ENCODE measurements at regions not wholly inside any gene's neighbourhood (a gene's known extent, or its start where the extent isn't known, plus 50 kb on each side); places are given as distances from the start of the nearest gene placed in this dataset.

GRCh38 chr5:123882319-123882964 is 370.5 kb downstream of the CSNK1G3 start:
- Histone ChIP-seq H3K4me3 (ENCODE audit: low read depth in 1 of 2, low read length in 2 of 2) (peak overlapping the region in 1 of 2 donors; percentile 28), H3K9me3 (ENCODE audit: control insufficient read depth in 1 of 2, low read length in 2 of 2) (no peaks in the 10 kb centered on the region), H3K36me3 (ENCODE audit: control insufficient read depth in 1 of 2, insufficient read depth in 2 of 2, low read length in 2 of 2) (no peaks in the 10 kb centered on the region), H3K27ac (ENCODE audit: low read length) (no peak overlapping the region), H3K4me1 (ENCODE audit: control insufficient read depth in 1 of 2, insufficient read depth in 2 of 2, low read length in 2 of 2) (peaks cover 0 to 6% of the 10 kb centered on the region in 2 donors), H3K27me3 (ENCODE audit: low read depth, low read length) (no peaks in the 10 kb centered on the region)

GRCh38 chr5:123881759-123882244 is 369.8 kb downstream of the CSNK1G3 start:
- Histone ChIP-seq H3K27ac (ENCODE audit: low read length) (no peak overlapping the region), H3K27me3 (ENCODE audit: low read depth, low read length) (no peaks in the 10 kb centered on the region), H3K4me3 (ENCODE audit: low read depth in 1 of 2, low read length in 2 of 2) (no peak overlapping the region), H3K4me1 (ENCODE audit: control insufficient read depth in 1 of 2, insufficient read depth in 2 of 2, low read length in 2 of 2) (peaks cover 0 to 6% of the 10 kb centered on the region in 2 donors), H3K36me3 (ENCODE audit: control insufficient read depth in 1 of 2, insufficient read depth in 2 of 2, low read length in 2 of 2) (no peaks in the 10 kb centered on the region), H3K9me3 (ENCODE audit: control insufficient read depth in 1 of 2, low read length in 2 of 2) (no peaks in the 10 kb centered on the region)

- H3K27me3 ChIP-seq (ENCODE audit: low read depth, low read length) = no peaks in the 10 kb centered on the region
- H3K4me3 ChIP-seq (ENCODE audit: low read depth in 1 of 2, low read length in 2 of 2) = no peak overlapping the region
- no peaks in the 10 kb centered on the region for H3K9me3 ChIP-seq (ENCODE audit: control insufficient read depth in 1 of 2, low read length in 2 of 2)
- no peaks in the 10 kb centered on the region for H3K36me3 ChIP-seq (ENCODE audit: control insufficient read depth in 1 of 2, insufficient read depth in 2 of 2, low read length in 2 of 2)
- H3K4me1 ChIP-seq (ENCODE audit: control insufficient read depth in 1 of 2, insufficient read depth in 2 of 2, low read length in 2 of 2) = peaks cover 0 to 6% of the 10 kb centered on the region in 2 donors
- H3K27ac ChIP-seq (ENCODE audit: low read length) = no peak overlapping the region
Measured at GRCh38 chr5:123880875-123881274, 368.9 kb downstream of the CSNK1G3 start.

GRCh38 chr5:123879071-123879470 is 367.1 kb downstream of the CSNK1G3 start:
- Histone ChIP-seq H3K27me3 (ENCODE audit: low read depth, low read length) (no peaks in the 10 kb centered on the region), H3K36me3 (ENCODE audit: control insufficient read depth in 1 of 2, insufficient read depth in 2 of 2, low read length in 2 of 2) (no peaks in the 10 kb centered on the region), H3K9me3 (ENCODE audit: control insufficient read depth in 1 of 2, low read length in 2 of 2) (no peaks in the 10 kb centered on the region), H3K4me3 (ENCODE audit: low read depth in 1 of 2, low read length in 2 of 2) (no peak overlapping the region), H3K4me1 (ENCODE audit: control insufficient read depth in 1 of 2, insufficient read depth in 2 of 2, low read length in 2 of 2) (peaks cover 0 to 15% of the 10 kb centered on the region in 2 donors), H3K27ac (ENCODE audit: low read length) (no peak overlapping the region)

- Histone ChIP-seq H3K27ac (ENCODE audit: low read length) (no peak overlapping the region), H3K27me3 (ENCODE audit: low read depth, low read length) (no peaks in the 10 kb centered on the region), H3K36me3 (ENCODE audit: control insufficient read depth in 1 of 2, insufficient read depth in 2 of 2, low read length in 2 of 2) (no peaks in the 10 kb centered on the region), H3K9me3 (ENCODE audit: control insufficient read depth in 1 of 2, low read length in 2 of 2) (no peaks in the 10 kb centered on the region), H3K4me3 (ENCODE audit: low read depth in 1 of 2, low read length in 2 of 2) (no peak overlapping the region), H3K4me1 (ENCODE audit: control insufficient read depth in 1 of 2, insufficient read depth in 2 of 2, low read length in 2 of 2) (peaks cover 0 to 9% of the 10 kb centered on the region in 2 donors)
Measured at GRCh38 chr5:123876276-123876790, 364.4 kb downstream of the CSNK1G3 start.

GRCh38 chr5:123875561-123876275 is 363.7 kb downstream of the CSNK1G3 start:
- H3K4me1 ChIP-seq (ENCODE audit: control insufficient read depth in 1 of 2, insufficient read depth in 2 of 2, low read length in 2 of 2) = peaks cover 0 to 9% of the 10 kb centered on the region in 2 donors
- H3K36me3 ChIP-seq (ENCODE audit: control insufficient read depth in 1 of 2, insufficient read depth in 2 of 2, low read length in 2 of 2) = no peaks in the 10 kb centered on the region

GRCh38 chr5:123874600-123875201 is 362.7 kb downstream of the CSNK1G3 start:
- H3K4me1 ChIP-seq (ENCODE audit: control insufficient read depth in 1 of 2, insufficient read depth in 2 of 2, low read length in 2 of 2) = peaks cover 0 to 9% of the 10 kb centered on the region in 2 donors
- no peak overlapping the region for H3K27ac ChIP-seq (ENCODE audit: low read length)
- H3K36me3 ChIP-seq (ENCODE audit: control insufficient read depth in 1 of 2, insufficient read depth in 2 of 2, low read length in 2 of 2) = no peaks in the 10 kb centered on the region
- no peak overlapping the region for H3K4me3 ChIP-seq (ENCODE audit: low read depth in 1 of 2, low read length in 2 of 2)
- no peaks in the 10 kb centered on the region for H3K9me3 ChIP-seq (ENCODE audit: control insufficient read depth in 1 of 2, low read length in 2 of 2)
- H3K27me3 ChIP-seq (ENCODE audit: low read depth, low read length) = no peaks in the 10 kb centered on the region

More at GRCh38 chr5:123875561-123876275, 363.7 kb downstream of the CSNK1G3 start:
- Histone ChIP-seq H3K27ac (ENCODE audit: low read length) (no peak overlapping the region), H3K9me3 (ENCODE audit: control insufficient read depth in 1 of 2, low read length in 2 of 2) (no peaks in the 10 kb centered on the region), H3K4me3 (ENCODE audit: low read depth in 1 of 2, low read length in 2 of 2) (no peak overlapping the region), H3K27me3 (ENCODE audit: low read depth, low read length) (no peaks in the 10 kb centered on the region)

- no peak overlapping the region for H3K27ac ChIP-seq (ENCODE audit: low read length)
- no peaks in the 10 kb centered on the region for H3K36me3 ChIP-seq (ENCODE audit: control insufficient read depth in 1 of 2, insufficient read depth in 2 of 2, low read length in 2 of 2)
- H3K9me3 ChIP-seq (ENCODE audit: control insufficient read depth in 1 of 2, low read length in 2 of 2) = no peaks in the 10 kb centered on the region
- H3K4me3 ChIP-seq (ENCODE audit: low read depth in 1 of 2, low read length in 2 of 2) = no peak overlapping the region
- H3K4me1 ChIP-seq (ENCODE audit: control insufficient read depth in 1 of 2, insufficient read depth in 2 of 2, low read length in 2 of 2) = peaks cover 0 to 9% of the 10 kb centered on the region in 2 donors
- no peaks in the 10 kb centered on the region for H3K27me3 ChIP-seq (ENCODE audit: low read depth, low read length)
Measured at GRCh38 chr5:123873846-123874245, 361.9 kb downstream of the CSNK1G3 start.

GRCh38 chr5:123871373-123871772 is 359.4 kb downstream of the CSNK1G3 start:
- peaks cover 0 to 9% of the 10 kb centered on the region in 2 donors for H3K4me1 ChIP-seq (ENCODE audit: control insufficient read depth in 1 of 2, insufficient read depth in 2 of 2, low read length in 2 of 2)
- H3K27ac ChIP-seq (ENCODE audit: low read length) = no peak overlapping the region
- H3K36me3 ChIP-seq (ENCODE audit: control insufficient read depth in 1 of 2, insufficient read depth in 2 of 2, low read length in 2 of 2) = no peaks in the 10 kb centered on the region
- H3K9me3 ChIP-seq (ENCODE audit: control insufficient read depth in 1 of 2, low read length in 2 of 2) = no peaks in the 10 kb centered on the region
- H3K27me3 ChIP-seq (ENCODE audit: low read depth, low read length) = no peaks in the 10 kb centered on the region
- H3K4me3 ChIP-seq (ENCODE audit: low read depth in 1 of 2, low read length in 2 of 2) = no peak overlapping the region

GRCh38 chr5:123868881-123869280 is 356.9 kb downstream of the CSNK1G3 start:
- Histone ChIP-seq H3K27ac (ENCODE audit: low read length) (no peak overlapping the region), H3K27me3 (ENCODE audit: low read depth, low read length) (no peaks in the 10 kb centered on the region), H3K36me3 (ENCODE audit: control insufficient read depth in 1 of 2, insufficient read depth in 2 of 2, low read length in 2 of 2) (no peaks in the 10 kb centered on the region), H3K9me3 (ENCODE audit: control insufficient read depth in 1 of 2, low read length in 2 of 2) (no peaks in the 10 kb centered on the region), H3K4me3 (ENCODE audit: low read depth in 1 of 2, low read length in 2 of 2) (no peak overlapping the region), H3K4me1 (ENCODE audit: control insufficient read depth in 1 of 2, insufficient read depth in 2 of 2, low read length in 2 of 2) (no peaks in the 10 kb centered on the region)

GRCh38 chr5:123868267-123868666 is 356.3 kb downstream of the CSNK1G3 start:
- Histone ChIP-seq H3K9me3 (ENCODE audit: control insufficient read depth in 1 of 2, low read length in 2 of 2) (no peaks in the 10 kb centered on the region), H3K4me3 (ENCODE audit: low read depth in 1 of 2, low read length in 2 of 2) (no peak overlapping the region), H3K27me3 (ENCODE audit: low read depth, low read length) (no peaks in the 10 kb centered on the region), H3K36me3 (ENCODE audit: control insufficient read depth in 1 of 2, insufficient read depth in 2 of 2, low read length in 2 of 2) (no peaks in the 10 kb centered on the region), H3K27ac (ENCODE audit: low read length) (no peak overlapping the region), H3K4me1 (ENCODE audit: control insufficient read depth in 1 of 2, insufficient read depth in 2 of 2, low read length in 2 of 2) (no peaks in the 10 kb centered on the region)
